ENCODE measurements at regions not wholly inside any gene's neighbourhood (a gene's known extent, or its start where the extent isn't known, plus 50 kb on each side); places are given as distances from the start of the nearest gene placed in this dataset.

- POLR2A ChIA-PET (ENCODE audit: partially characterized antibody): no interaction called here
- Histone ChIP-seq H2BK120ac (replicated peaks; ENCODE audit: low read depth, low read length) (no peak overlapping the region), H2AK5ac (ENCODE audit: low read depth, low read length) (no peak overlapping the region), H3K4me3 (ENCODE audit: extremely low read depth in 1 of 4, insufficient read depth in 2 of 4, low read depth in 3 of 4, low read length in 4 of 4) (no peak overlapping the region), H3K4me2 (ENCODE audit: insufficient read depth in 1 of 2, low read depth in 2 of 2, low read length in 2 of 2) (no peak overlapping the region), H2BK15ac (ENCODE audit: low read length) (no peak overlapping the region), H2BK12ac (ENCODE audit: low read depth, low read length) (no peak overlapping the region), H3K23ac (ENCODE audit: insufficient read length) (no peak overlapping the region), H3K23me2 (ENCODE audit: low read depth, low read length) (no peaks in the 10 kb centered on the region), H4K91ac (replicated peaks; ENCODE audit: insufficient read length, low read length) (no peak overlapping the region), H3K9me3 (ENCODE audit: insufficient read depth in 2 of 2, low read depth in 1 of 2, low read length in 1 of 2) (no peaks in the 10 kb centered on the region), H3K79me2 (ENCODE audit: control insufficient read depth in 1 of 2, insufficient read depth in 2 of 2, low read length in 2 of 2) (no peaks in the 10 kb centered on the region), H3K79me1 (ENCODE audit: low read depth, low read length) (no peaks in the 10 kb centered on the region), H2BK20ac (ENCODE audit: low read length) (no peak overlapping the region), H3K27ac (ENCODE audit: low read depth, low read length) (no peak overlapping the region), H2BK5ac (ENCODE audit: low read depth, low read length) (no peak overlapping the region), H3K27me3 (replicated peaks in 1 of 4; ENCODE audit: control insufficient read depth in 3 of 4, extremely low read depth in 1 of 4, insufficient read depth in 3 of 4, low read length in 3 of 4) (no peaks in the 10 kb centered on the region), H4K8ac (ENCODE audit: extremely low read depth, insufficient read depth, low read length) (no peak overlapping the region), H3K4me1 (replicated peaks in 1 of 4; ENCODE audit: control insufficient read depth in 3 of 4, insufficient read depth in 4 of 4, low read length in 3 of 4) (peaks cover 0 to 2% (median 0%) of the 10 kb centered on the region in 4 experiments; a peak in 1 of 7 replicates), H4K5ac (ENCODE audit: insufficient read length, low read depth, low read length) (no peak overlapping the region), H3K18ac (ENCODE audit: extremely low read depth, low read length) (no peak overlapping the region), H3K14ac (ENCODE audit: insufficient read length) (no peak overlapping the region), H3K36me3 (ENCODE audit: control insufficient read depth in 2 of 4, insufficient read depth in 4 of 4, low read length in 3 of 4) (no peaks in the 10 kb centered on the region), H2AFZ (ENCODE audit: low read length) (no peak overlapping the region), H4K20me1 (replicated peaks in 1 of 2; ENCODE audit: control insufficient read depth in 1 of 2, insufficient read depth in 2 of 2, low read length in 2 of 2) (no peaks in the 10 kb centered on the region), H3K56ac (replicated peaks; ENCODE audit: insufficient read length, low read depth, low read length) (no peak overlapping the region), H3K4ac (replicated peaks; ENCODE audit: insufficient read length, low read depth, low read length) (no peak overlapping the region), H3K9ac (replicated peaks in 1 of 4; ENCODE audit: extremely low read depth in 1 of 4, low read depth in 3 of 4, low read length in 3 of 4) (no peak overlapping the region)
- DNase-seq (ENCODE audit: low read depth in 1 of 2, low spot score in 2 of 2): no peak
- FAIRE-seq: no peak
- CTCF ChIA-PET (ENCODE audit: partially characterized antibody): no interaction called here
- TF ChIP-seq CTCF (IDR thresholded peaks at IDR 0.05; ENCODE audit: control extremely low read depth in 1 of 3, insufficient read depth in 1 of 3, low read depth in 1 of 3, low read length in 3 of 3) (no peak), CBX5 (IDR thresholded peaks at IDR 0.05; ENCODE audit: low read depth, low read length) (no peak), TAF1 (IDR thresholded peaks at IDR 0.05; ENCODE audit: low read depth, low read length) (no peak), RFX5 (IDR thresholded peaks at IDR 0.05; ENCODE audit: borderline replicate concordance, low read depth, low read length) (no peak), KDM5A (IDR thresholded peaks at IDR 0.05; ENCODE audit: low read length) (no peak), CTBP2 (IDR thresholded peaks at IDR 0.05; ENCODE audit: borderline replicate concordance, insufficient read depth, insufficient read length, low read length) (no peak), EGR1 (IDR thresholded peaks at IDR 0.05; ENCODE audit: borderline replicate concordance, low read depth, low read length) (no peak), CEBPB (IDR thresholded peaks at IDR 0.05; ENCODE audit: low read depth, low read length) (no peak), RAD21 (IDR thresholded peaks at IDR 0.05 in 1 of 2, conservative IDR thresholded peaks at IDR 0.05 in 1 of 2; ENCODE audit: low read depth in 2 of 2, low read length in 2 of 2) (no peak), CREB1 (IDR thresholded peaks at IDR 0.05) (no peak), NRF1 (IDR thresholded peaks at IDR 0.05; ENCODE audit: low read depth, low read length) (no peak), SIN3A (conservative IDR thresholded peaks at IDR 0.05 in 1 of 2, IDR thresholded peaks at IDR 0.05 in 1 of 2; ENCODE audit: low read depth in 1 of 2, low read length in 2 of 2) (no peak), SP4 (IDR thresholded peaks at IDR 0.05; ENCODE audit: low read length) (no peak), CHD2 (IDR thresholded peaks at IDR 0.05; ENCODE audit: low read length) (no peak)
Measured at GRCh38 chr20:6305536-6305935, 182.7 kb upstream of the FERMT1 start.
